Astrocyte of the cerebellum (primary cell): ENCODE measurements at regions not wholly inside any gene's neighbourhood (a gene's known extent, or its start where the extent isn't known, plus 50 kb on each side); places are given as distances from the start of the nearest gene placed in this dataset.

Experiments
- DNase-seq: peaks from one replicate; pipeline ENCODE4 v3.0.0-alpha.2; 2011; ENCODE audit warnings: low read depth
- H3K4me3 ChIP-seq: 2 replicates; pipeline ENCODE4 v1.5.1; 2011; ENCODE audit warnings: mild to moderate bottlenecking, low read depth, low read length, moderate library complexity
- in situ Hi-C: cut with HindIII; loops from 2 replicates; pipeline ENCODE4 v1.10.0; 2017; ENCODE audit warnings: low sequenced_read_pairs
- TF ChIP-seq, protein P1 (sequence below): IDR thresholded peaks from 2 replicates; pipeline ENCODE4 v1.5.1; 2012; ENCODE audit warnings: low read length, low read depth, moderate library complexity, mild to moderate bottlenecking; ENCODE audit errors: missing control alignments

- in situ Hi-C loops, result no loop called here
- DNase-seq, result no peak
- no peak overlapping the region for H3K4me3 ChIP-seq
- TF ChIP-seq, protein P1, sequence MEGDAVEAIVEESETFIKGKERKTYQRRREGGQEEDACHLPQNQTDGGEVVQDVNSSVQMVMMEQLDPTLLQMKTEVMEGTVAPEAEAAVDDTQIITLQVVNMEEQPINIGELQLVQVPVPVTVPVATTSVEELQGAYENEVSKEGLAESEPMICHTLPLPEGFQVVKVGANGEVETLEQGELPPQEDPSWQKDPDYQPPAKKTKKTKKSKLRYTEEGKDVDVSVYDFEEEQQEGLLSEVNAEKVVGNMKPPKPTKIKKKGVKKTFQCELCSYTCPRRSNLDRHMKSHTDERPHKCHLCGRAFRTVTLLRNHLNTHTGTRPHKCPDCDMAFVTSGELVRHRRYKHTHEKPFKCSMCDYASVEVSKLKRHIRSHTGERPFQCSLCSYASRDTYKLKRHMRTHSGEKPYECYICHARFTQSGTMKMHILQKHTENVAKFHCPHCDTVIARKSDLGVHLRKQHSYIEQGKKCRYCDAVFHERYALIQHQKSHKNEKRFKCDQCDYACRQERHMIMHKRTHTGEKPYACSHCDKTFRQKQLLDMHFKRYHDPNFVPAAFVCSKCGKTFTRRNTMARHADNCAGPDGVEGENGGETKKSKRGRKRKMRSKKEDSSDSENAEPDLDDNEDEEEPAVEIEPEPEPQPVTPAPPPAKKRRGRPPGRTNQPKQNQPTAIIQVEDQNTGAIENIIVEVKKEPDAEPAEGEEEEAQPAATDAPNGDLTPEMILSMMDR, result no peak
Observed at GRCh38 chr12:30830751-30831150, 76.0 kb upstream of the CAPRIN2 start.

GRCh38 chr12:30829876-30830275 lies 75.1 kb upstream of the CAPRIN2 start:
- no peak overlapping the region for H3K4me3 ChIP-seq
- no peak for DNase-seq
- in situ Hi-C loops, result no loop called here
- TF ChIP-seq, protein P1, result no peak

GRCh38 chr12:30828686-30829085 lies 73.9 kb upstream of the CAPRIN2 start:
- DNase-seq, result peak; percentile 35
- H3K4me3 ChIP-seq, result no peak overlapping the region
- TF ChIP-seq, protein P1, result no peak
- in situ Hi-C loops, result no loop called here

GRCh38 chr12:30827101-30828066 lies 72.6 kb upstream of the CAPRIN2 start:
- in situ Hi-C loops, result no loop called here
- no peak for DNase-seq
- TF ChIP-seq, protein P1, result no peak
- no peak overlapping the region for H3K4me3 ChIP-seq

- in situ Hi-C loops, result no loop called here
- H3K4me3 ChIP-seq, result no peak overlapping the region
- no peak for DNase-seq
- TF ChIP-seq, protein P1, result no peak
Observed at GRCh38 chr12:30826276-30826675, 71.5 kb upstream of the CAPRIN2 start.

GRCh38 chr12:30825341-30825740 lies 70.6 kb upstream of the CAPRIN2 start:
- in situ Hi-C loops, result no loop called here
- TF ChIP-seq, protein P1, result no peak
- H3K4me3 ChIP-seq, result no peak overlapping the region
- DNase-seq, result no peak
